Left renal pelvis (tissue), 4 donors: ENCODE measurements at regions not wholly inside any gene's neighbourhood (a gene's known extent, or its start where the extent isn't known, plus 50 kb on each side); places are given as distances from the start of the nearest gene placed in this dataset.
"Not testable (repeated sequence)": the region's sequence is repeated elsewhere in the genome, so short reads cannot be mapped to it uniquely, and the experiment has no call there.

ENCODE experiments used
- DNase-seq, 4 donors: peaks; one replicate each; pipeline ENCODE4 v3.0.0-alpha.2; 2013; ENCODE audit warnings: low read depth in 4 of 4, low spot score in 3 of 4

GRCh38 chr3:65177960-65178376 lies 490.2 kb upstream of the ADAMTS9 start:
- DNase-seq = no peak

DNA sequence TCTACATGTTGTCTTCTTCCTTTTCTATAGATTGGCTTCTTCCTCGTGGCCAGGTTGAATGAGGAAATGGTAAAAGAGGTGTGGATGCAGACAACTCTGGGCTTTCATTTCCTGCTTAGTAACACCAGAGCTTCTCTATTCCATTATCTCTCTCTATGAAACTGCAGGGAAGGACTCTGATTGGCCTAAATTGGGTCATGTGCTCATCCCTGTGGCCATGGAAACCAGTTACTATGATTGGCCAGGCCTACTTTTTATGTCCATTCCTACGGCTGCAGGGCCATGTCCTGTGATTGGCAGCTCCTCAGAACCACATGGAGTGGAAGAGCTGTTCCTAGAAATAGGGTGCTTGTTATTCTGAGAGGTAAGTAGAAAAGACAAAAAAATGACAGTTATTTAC lies 486.9 kb upstream of the ADAMTS9 start:
- no peak for DNase-seq

GRCh38 chr3:65173841-65174240 lies 486.0 kb upstream of the ADAMTS9 start:
- no peak for DNase-seq

- no peak for DNase-seq
Observed at GRCh38 chr3:65172209-65172608, 484.4 kb upstream of the ADAMTS9 start.

- no peak for DNase-seq
Observed at GRCh38 chr3:65170390-65171042, 482.7 kb upstream of the ADAMTS9 start.

DNA sequence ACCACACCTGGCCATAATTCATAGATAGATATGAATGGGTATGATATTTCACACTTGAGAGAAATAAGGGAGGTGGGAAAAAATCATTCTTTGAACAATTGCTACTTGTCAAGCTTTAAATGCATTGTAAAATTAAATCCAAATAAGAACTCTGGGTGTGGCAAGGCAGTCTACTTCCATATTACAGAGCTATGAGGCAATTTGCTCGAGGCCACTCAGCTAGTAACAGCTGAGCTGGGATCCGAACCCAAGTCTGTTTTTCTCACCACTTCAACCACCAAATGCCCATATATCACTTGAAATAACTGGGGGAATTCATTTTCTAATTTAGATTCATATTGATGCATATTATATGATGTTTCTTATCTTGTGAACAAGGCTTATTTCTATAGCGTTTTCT lies 482.2 kb upstream of the ADAMTS9 start:
- no peak for DNase-seq

GRCh38 chr3:65168547-65168946 lies 480.7 kb upstream of the ADAMTS9 start:
- no peak for DNase-seq

- no peak for DNase-seq
Observed at GRCh38 chr3:65166531-65166930, 478.7 kb upstream of the ADAMTS9 start.

DNA sequence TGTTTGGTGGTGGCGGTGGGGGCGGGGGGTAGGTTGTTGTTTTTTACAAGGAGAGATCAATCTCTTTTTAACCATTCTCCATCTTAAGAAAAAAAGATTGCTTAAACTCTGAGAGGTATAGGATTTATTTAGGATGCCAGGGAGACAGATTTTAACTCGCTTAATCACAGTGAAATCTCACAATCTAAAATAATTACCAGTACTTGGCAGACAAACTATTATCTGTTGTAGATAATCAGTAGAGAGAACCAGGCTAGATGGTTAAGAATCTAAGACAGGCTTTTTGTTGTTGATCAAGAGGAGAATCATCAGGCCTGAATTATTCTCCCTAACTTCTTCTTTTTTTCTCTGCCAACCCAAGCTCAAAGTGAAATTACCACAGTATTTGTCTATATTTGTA lies 470.2 kb upstream of the ADAMTS9 start:
- DNase-seq = no peak

DNA sequence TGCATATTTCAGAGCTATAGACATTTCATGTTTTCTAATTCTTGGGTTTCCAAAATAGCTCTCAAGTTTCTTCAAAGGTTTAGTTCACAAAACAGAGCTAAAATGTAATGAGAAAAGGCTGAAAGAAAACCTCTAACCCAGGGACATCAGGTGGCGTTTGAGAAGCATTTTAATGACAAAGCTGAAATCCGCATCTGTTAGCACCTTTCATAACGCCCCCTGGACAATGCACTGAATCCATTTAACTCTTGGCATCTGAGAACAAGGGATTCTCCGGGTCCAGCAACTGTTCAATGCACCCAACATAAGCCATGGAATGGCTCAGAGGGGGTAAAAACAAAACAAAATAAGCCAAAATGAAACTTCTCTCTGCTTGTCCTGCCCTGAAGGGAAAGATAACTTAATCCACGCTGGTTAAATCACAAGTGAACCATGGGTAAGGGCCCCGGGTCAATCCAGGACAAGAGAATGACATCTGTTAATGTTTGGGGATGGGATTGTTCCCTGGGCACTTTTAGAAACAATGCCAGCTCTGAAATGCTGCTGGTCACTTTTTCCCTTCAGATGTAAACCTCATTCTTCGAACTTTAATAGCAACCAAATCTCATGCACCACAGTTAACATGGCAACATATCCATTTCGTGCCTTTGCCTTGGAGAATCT lies 466.2 kb upstream of the ADAMTS9 start:
- no peak for DNase-seq

DNA sequence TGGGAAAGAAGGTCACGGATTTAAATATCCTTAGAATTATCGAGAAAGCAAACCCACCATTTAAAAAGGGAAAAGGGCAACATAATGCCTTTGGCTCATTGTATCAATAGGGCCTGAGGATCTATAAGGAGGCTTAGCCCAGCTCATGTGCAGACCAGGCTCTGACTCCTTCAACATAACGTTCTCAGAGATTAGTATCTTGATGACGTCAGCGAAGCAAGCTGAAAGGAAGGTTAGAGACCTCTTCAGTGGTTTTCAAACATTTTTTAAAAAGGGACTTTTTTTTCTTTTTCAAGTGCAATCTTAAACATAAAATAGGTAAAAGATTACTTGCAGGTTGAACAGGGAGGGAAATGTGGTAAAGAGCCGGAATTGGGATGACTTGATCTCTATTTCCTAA lies 463.9 kb upstream of the ADAMTS9 start:
- DNase-seq = no peak

GRCh38 chr3:65149877-65150276 lies 462.1 kb upstream of the ADAMTS9 start:
- no peak for DNase-seq

DNA sequence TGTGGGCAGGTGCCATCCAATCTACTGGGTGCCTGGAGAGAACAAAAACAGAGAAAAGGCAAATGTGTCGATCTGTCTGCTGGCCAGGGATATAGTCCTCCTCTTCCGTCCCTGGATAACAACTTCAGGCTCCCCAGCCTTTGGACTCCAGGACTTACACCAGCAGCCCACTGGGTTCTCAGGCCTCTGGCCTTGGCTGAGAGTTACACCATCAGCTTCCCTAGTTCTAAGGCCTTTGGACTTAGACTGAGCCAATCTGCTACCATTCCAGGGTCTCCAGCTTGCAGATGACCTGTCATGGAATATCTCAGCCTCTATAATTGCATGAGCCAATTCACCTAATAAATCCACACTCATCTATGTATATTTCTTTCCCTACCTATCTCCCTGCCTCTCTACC lies 460.9 kb upstream of the ADAMTS9 start:
- no peak for DNase-seq

GRCh38 chr3:65146179-65146578 lies 458.4 kb upstream of the ADAMTS9 start:
- DNase-seq = peak in 1 of 4 donors; percentile 15

GRCh38 chr3:65145680-65146079 lies 457.9 kb upstream of the ADAMTS9 start:
- DNase-seq = no peak

DNA sequence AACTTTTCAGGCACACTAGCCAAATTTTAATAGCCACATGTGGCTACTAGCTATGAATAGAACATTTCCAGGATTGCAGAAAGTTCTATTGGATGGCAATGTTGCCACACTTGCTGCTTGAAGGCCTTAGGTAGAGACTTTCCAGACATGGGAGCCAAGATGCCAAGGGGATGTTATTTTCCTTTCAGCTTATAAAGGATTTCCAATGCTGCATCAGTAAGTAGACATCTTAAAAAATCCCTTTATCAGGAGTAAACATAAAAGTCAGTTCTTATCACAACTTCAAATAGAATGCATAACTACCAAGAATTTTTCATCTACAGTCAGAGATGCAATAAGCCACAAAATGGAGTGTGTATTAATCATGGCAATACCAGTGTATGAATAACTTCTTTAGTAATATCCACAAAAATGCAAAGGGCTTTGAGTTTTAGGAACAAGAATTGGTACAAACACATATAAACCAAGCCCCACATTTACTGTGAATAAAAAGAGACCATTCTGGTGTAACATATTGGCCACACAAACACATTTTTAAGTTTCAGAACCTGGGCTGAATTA lies 457.1 kb upstream of the ADAMTS9 start:
- no peak for DNase-seq

DNA sequence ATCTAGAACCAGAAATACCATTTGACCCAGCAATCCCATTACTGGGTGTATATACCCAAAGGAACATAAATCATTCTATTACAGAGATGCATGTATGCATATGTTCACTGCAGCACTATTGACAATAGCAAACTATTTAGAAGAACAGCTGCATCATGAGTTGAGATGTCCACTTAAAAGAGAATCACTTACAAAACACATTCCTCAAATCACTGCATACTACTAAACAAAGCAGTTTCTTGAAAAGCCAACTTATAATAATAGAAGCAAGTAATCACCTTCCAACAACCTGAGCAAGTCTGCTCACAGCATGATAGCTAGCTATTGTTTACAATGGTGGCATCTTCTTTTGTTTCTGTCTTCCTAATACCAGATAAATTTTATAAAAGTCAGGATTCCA lies 454.7 kb upstream of the ADAMTS9 start:
- DNase-seq = no peak

DNA sequence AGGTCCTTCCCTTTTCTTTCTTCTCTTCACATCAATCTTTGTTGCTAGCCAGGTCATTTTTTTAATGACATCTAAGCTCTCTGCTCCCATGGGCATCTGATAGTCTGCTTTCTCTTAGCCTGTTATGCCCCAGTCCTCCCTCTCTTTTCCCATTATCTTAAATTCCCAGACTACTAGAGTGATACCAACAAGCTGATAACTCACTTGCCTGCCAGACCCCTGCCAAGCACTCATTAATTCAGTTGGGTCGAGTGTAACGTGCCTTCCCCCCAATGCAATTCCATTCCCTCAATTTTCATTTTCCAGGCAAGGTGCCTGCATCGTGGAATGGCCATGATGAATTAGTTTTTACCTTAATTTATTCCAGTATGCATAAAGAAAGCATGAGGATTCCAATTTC lies 450.8 kb upstream of the ADAMTS9 start:
- no peak for DNase-seq

DNA sequence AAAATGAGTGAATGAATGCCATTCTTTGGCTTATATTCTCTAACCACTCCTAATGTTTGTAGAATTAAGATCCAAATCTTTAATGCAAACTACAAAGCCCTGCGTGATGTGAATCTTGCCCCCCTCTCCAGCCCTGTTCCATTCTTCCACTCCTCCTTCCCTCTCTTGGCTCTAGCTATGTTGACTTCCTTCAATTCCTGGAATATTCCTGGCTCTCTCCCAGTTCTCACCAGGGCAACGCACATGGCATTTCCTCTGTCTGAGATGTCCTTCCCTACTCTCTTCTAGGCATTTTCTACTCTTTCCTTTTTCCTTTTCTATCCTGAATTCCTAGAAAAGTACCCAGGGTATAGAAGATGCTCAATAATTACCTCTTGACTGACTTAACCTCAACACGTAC lies 446.0 kb upstream of the ADAMTS9 start:
- not testable (repeated sequence) for DNase-seq

DNA sequence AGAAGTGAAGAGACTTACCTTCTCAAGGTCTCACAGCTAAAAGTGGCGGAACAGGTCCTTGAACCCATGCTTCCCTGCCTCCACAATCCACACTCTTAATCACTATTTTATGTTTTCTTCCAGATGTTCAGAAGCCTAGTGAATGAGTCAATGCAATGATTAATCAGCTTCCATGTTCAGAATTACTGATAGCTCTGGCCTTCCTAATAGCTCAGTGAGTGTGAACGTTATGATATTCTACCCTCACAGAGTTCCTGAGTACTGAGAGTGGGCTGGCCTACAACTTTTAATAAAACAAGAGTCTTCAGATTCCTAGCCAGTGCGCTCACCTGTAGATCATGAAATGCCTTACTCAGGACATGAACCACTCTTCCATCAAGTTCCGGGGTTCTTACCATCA lies 443.0 kb upstream of the ADAMTS9 start:
- DNase-seq = no peak

DNA sequence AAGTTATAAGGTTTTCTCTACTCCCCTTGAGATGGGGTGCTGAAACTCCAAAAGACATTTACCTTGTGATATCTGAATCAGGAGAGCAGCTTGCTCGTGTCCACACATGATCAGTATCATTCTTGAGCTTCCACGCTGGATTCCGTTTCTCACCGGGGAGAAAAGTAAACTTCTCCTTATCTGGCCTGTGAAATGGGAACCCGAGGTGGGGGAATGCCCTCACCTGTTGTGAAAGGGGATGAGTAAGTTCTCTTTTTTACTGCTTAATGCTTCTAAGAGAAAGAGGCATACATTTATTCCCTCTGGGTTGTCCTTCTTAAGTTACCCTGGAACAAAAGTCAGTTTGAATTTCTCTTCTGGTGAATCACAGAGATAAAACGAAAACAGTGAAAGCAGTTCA lies 440.5 kb upstream of the ADAMTS9 start:
- DNase-seq = no peak
